GM18520 (cell line): ENCODE measurements at regions not wholly inside any gene's neighbourhood (a gene's known extent, or its start where the extent isn't known, plus 50 kb on each side); places are given as distances from the start of the nearest gene placed in this dataset.

Experiments
- ATAC-seq: cut with Tn5 transposase; IDR thresholded peaks from one replicate; pipeline ENCODE4 v1.9.1; 2021; ENCODE audit not compliant: unreplicated experiment

- ATAC-seq: no peak
Observed at GRCh38 chr12:114767906-114768722, 84.1 kb upstream of the TBX3 start.

- no peak for ATAC-seq
Observed at GRCh38 chr12:114767084-114767760, 83.2 kb upstream of the TBX3 start.

GRCh38 chr12:114765960-114766691 is 82.2 kb upstream of the TBX3 start:
- no peak for ATAC-seq

GRCh38 chr12:114764510-114764909 is 80.5 kb upstream of the TBX3 start:
- ATAC-seq: no peak

DNA sequence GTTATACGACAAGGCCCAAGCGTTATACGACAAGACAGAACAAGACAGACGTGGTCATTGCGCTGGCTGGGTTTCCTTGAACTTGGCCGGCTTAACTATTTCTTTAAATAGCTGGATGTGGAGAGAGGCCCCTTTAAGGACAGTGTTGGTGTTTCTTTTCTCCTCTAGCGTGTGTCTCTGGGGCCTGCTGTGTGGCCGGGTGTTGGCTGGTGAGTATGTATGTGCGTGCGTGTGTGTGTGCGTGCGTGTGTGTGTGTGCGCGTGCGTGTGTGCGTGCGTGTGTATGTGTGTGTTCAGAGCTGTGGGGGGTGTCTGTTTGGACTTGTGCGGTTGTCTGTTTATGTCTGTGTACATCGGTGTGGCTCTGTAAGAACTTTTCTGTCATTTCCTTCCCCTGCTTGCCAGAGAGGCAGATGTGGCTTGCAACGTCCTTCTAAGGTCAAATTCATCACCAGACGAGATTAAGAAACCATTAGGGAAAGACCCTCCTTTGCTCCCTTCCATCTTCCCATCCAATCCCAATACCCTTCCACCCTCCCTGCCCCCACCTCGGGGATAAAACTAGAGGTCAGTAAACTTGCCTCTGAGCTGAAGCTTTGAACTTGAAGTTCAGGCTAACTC is 78.6 kb upstream of the TBX3 start:
- no peak for ATAC-seq

GRCh38 chr12:114760151-114760877 is 76.3 kb upstream of the TBX3 start:
- ATAC-seq: no peak

GRCh38 chr12:114759635-114760034 is 75.7 kb upstream of the TBX3 start:
- ATAC-seq: no peak

GRCh38 chr12:114757684-114758325 is 73.8 kb upstream of the TBX3 start:
- ATAC-seq: no peak

GRCh38 chr12:114752217-114752616 is 68.2 kb upstream of the TBX3 start:
- ATAC-seq: no peak

DNA sequence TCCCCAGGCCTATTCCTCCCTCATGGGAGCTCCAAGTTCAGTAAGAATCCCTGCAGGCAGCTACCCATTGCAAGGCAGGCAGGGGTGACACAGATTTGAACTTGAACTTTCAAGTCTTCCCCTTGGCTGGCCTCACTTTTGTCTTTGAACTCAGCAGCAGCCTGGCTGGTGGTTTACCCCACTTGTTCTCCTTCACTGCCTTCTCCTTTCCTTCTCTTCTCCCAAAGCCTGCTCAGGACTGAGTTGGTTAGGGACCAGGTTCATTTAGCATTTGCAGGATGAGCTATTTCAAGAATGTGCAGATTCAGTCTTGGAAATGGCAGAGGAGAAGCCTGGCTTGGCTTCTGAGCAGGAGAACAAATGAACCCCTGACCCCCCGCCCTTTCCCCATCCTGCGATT is 67.7 kb upstream of the TBX3 start:
- ATAC-seq: no peak

- no peak for ATAC-seq
Observed at GRCh38 chr12:114750917-114751316, 66.9 kb upstream of the TBX3 start.

GRCh38 chr12:114749065-114749464 is 65.1 kb upstream of the TBX3 start:
- ATAC-seq: no peak

DNA sequence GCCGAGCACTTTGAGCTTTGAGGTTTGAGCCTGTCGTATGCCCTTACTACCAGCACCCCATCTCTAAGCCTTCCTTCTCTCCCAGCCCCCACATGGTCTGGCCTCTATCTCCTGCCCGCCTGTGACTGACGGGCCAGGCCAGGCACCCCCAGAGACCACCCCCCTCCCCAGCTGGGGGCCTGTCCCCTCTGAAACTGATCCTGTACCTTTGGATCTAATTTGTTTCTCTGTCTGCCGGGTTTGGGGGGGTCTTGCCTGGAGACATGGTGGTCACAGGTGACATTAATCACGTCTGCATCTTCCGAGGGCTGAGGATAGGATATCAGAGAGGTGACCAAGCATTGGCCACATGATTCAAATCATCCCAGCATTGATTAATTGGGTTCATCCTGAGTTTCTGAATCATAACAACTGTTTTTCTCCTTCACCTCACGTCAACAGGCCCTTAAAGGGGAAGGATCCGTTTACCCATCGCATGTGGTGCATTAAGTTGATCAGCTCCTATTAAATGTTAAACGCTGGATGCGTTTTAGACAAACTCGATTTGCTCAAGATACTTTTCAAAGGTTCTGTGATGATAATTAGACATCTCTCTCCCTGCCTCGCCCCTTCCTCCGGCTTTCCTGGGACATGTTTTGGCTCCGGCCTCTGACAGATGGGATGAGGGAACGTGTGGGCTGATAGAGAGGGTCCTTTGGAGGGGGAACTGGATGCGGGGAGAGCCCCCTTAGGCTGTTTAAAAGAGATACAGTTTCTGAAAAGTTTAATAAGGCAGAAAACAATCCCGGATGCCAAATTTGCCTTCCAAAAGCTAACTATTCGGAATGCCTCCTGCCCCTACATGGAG is 63.3 kb upstream of the TBX3 start:
- ATAC-seq: no peak

DNA sequence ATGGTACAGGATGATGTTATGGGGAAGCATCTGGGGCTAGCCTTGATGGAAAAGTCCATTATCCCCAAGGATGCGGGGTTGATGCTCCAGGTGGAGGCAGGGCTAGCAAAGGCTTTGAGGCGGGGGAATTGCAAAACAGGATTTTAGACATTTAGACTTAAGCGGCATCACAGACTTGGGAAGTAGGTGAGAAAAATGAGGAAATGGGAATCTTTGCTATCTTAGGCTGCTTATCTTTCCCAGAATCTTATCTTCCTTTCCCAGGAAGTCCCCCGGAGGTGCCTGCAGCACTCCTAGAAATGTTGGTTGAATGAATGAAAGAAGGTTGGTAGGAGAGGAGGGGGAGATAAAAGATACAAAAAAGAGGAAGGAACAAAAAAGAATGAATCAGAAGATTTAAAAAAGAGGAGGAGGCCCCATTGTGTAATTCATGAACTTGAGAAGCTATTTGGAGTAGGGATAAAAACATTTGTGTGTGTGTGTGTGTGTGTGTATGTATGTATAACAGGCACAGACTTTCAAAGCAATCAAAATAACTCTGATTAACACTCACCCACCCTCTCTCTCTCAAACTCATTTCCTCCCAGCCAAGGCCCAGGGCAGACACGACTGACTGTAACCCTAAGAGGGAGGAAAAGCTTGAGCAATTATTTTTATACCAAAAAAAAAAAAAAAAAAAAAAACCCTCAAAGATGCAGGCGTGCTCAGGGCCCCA is 62.5 kb upstream of the TBX3 start:
- ATAC-seq: no peak

DNA sequence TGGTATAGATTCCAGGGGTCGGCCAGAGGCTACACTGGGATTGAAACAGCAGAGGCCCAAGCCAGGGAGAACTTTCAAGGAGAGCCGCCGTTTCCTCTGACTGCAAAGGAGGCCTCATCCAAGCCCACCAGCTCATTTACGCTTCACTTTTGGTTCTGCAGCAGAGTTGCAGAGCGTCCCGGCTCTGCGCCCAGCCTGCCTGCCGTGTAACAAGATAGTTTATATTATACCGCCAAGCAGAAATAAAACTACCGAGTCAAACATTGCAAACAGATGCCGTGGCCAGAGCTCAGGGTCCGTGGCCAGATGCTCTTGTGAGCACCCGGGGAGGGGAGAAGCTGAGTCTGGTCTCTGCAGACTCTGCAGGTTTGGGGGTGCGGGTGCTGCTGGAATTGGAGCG is 60.7 kb upstream of the TBX3 start:
- no peak for ATAC-seq

DNA sequence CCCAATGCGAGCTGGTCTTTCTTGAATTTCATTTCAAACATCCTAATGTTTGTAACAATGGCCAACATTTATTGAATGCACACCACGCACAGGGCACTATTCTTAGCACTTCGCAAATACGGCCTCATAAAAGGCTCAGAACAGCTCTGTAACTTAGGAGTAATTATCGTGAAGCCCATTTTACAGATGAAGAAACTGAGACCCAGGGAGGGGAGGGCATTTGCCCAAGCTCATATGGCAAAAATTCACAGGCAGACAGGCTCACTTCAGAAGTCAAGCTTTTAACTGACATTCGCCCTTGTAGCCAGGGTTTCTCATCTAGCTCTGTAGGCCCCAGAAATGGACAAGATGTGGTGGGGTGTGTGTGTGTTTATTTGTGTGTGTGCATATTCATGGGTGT is 60.3 kb upstream of the TBX3 start:
- no peak for ATAC-seq

DNA sequence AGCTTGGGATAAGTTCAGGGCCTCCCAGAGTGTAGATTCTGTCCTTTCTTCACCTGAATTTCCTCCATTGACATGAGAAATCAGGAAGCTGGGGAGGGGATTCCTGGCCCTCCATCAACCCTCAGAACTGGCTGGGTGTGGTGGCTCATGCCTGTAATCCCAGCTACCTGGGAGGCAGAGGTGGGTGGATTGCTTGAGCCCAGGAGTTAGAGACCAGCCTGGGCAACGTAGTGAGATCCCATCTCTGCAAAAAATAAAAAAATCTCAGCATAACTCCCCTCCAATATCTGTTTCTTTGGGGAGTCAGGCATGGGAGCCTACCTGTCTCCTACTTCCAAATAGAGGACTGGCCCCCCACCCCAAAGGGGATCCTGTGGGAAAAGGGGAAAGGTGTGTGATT is 59.8 kb upstream of the TBX3 start:
- ATAC-seq: no peak

DNA sequence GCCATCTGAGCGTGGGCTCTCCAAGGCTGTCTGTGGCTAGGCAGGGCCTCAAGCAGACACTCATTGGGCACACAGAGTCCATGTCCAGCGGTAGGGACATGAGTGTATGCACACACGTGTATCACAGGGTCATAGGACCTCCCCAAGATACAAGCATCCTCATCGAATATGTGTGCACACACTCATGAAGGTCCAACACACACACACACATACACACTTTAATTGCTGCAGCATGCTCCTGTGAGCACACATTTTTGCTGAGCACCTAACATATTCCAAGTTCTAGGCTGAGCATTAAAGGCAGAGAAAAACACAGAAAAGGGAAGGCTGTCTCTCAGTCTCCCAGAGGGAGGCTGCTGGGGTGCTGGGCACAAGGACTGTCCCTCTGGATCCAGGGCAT is 59.3 kb upstream of the TBX3 start:
- no peak for ATAC-seq

DNA sequence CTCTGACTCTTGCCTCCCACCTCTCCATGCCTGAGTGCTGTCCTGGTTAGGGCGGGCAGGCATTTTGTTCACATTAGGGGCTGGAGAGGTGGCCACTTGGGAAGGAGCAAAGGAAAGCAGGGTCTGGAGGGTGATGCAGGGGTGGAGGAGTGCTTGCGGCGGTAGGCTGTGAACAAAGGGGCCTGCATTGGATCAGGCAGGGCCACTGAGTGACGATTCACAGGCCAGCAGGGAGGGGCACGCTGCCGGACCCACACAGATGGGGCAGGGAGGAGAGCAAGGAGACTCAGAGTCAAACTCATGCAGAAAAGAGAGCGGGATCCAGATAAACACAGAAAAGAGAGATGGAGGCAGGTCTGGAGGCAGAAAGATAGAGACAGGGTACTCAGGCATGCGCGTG is 58.4 kb upstream of the TBX3 start:
- ATAC-seq: no peak
